ENCODE measurements at regions not wholly inside any gene's neighbourhood (a gene's known extent, or its start where the extent isn't known, plus 50 kb on each side); places are given as distances from the start of the nearest gene placed in this dataset.

DNA sequence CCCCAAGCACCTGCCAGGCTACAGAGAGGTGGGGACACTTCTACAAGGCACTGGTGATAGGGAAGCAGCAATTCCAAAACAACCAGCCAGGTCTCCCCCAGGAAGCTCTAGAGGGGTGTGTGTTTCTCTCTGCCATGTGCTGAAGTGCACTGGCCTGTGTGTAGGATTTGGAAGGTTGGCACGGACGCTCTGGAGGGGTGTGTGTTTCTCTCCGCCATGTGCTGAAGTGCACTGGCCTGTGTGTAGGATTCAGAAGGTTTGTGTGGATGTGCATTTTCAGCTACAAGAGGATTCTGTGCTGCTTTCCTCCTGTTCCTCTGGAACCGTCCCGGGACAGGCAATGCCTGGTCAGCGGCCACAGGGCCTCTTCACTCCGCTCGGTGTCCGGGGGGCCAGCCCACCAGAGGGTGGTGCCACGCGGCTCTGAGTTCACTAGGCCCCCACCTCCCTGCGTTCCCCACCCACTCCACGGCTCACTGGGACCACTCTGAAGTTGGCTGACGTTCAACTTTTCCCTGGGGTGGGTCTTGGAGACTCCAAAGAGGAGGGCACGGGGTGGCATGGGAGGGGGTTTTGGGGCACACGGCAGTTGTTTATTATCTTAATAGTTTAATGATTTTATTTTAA is 552.8 kb downstream of the BRD1 start:
- TF ChIP-seq, protein P1, sequence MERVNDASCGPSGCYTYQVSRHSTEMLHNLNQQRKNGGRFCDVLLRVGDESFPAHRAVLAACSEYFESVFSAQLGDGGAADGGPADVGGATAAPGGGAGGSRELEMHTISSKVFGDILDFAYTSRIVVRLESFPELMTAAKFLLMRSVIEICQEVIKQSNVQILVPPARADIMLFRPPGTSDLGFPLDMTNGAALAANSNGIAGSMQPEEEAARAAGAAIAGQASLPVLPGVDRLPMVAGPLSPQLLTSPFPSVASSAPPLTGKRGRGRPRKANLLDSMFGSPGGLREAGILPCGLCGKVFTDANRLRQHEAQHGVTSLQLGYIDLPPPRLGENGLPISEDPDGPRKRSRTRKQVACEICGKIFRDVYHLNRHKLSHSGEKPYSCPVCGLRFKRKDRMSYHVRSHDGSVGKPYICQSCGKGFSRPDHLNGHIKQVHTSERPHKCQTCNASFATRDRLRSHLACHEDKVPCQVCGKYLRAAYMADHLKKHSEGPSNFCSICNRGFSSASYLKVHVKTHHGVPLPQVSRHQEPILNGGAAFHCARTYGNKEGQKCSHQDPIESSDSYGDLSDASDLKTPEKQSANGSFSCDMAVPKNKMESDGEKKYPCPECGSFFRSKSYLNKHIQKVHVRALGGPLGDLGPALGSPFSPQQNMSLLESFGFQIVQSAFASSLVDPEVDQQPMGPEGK (CRISPR knock-in tag; IDR thresholded peaks at IDR 0.05; ENCODE audit: borderline replicate concordance), result no peak
- no peak for TF ChIP-seq ZFP3 (CRISPR knock-in tag; IDR thresholded peaks at IDR 0.05)
- TF ChIP-seq ISL1 (CRISPR knock-in tag; IDR thresholded peaks at IDR 0.05), result no peak
- TF ChIP-seq SNAI2 (CRISPR knock-in tag; IDR thresholded peaks at IDR 0.05), result no peak
- TF ChIP-seq, protein P2, sequence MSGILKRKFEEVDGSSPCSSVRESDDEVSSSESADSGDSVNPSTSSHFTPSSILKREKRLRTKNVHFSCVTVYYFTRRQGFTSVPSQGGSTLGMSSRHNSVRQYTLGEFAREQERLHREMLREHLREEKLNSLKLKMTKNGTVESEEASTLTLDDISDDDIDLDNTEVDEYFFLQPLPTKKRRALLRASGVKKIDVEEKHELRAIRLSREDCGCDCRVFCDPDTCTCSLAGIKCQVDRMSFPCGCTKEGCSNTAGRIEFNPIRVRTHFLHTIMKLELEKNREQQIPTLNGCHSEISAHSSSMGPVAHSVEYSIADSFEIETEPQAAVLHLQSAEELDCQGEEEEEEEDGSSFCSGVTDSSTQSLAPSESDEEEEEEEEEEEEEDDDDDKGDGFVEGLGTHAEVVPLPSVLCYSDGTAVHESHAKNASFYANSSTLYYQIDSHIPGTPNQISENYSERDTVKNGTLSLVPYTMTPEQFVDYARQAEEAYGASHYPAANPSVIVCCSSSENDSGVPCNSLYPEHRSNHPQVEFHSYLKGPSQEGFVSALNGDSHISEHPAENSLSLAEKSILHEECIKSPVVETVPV (CRISPR knock-in tag; IDR thresholded peaks at IDR 0.05), result no peak

All from SK-N-SH treated with all-trans-retinoic acid at 6 μM for 48 hours (cell line).